M059J (cell line): ENCODE measurements at regions not wholly inside any gene's neighbourhood (a gene's known extent, or its start where the extent isn't known, plus 50 kb on each side); places are given as distances from the start of the nearest gene placed in this dataset.
A peak's percentile ranks its signal among the peaks of the same experiment; 100 is the strongest.

ENCODE experiments used
- DNase-seq: peaks from one replicate; pipeline ENCODE4 v3.0.0-alpha.2; 2012; ENCODE audit warnings: low read depth

DNA sequence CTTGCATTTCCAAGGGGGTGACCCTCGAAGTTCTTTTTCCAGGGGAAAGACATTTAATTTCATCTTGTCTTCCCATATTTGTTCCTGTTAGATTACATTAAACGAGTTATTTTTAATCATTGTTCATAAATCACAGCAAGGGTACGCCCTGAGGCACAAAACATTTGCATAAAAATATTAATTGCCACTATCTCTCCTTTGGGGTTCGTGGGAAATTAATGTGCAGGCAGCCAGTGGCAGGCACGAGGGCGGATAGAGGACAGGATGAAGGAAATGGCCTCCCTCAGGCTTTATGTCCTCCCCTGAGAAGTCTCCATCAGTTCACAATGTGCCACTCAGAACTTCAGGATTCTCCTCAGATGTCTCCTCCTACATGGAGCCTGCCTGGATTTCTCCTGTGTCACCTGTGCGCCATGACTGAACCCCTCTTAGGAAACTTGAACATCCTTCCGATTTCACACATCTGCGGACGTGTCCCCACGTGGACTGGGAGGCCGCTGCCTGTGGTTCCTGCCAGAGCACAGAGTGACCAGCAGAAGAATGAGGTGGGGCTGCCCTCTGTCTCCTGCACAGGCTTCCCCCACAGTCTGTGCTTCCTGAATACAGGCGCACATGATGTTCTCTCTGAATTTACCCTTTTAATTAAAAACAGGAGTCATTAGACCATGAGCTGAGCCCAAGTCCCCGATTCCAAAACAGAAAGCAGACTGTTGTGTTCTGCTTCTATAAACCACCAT lies 1085.9 kb downstream of the TBC1D22A start:
- DNase-seq = no peak

- no peak for DNase-seq
Measured at GRCh38 chr22:47847131-47847890, 1084.9 kb downstream of the TBC1D22A start.

DNA sequence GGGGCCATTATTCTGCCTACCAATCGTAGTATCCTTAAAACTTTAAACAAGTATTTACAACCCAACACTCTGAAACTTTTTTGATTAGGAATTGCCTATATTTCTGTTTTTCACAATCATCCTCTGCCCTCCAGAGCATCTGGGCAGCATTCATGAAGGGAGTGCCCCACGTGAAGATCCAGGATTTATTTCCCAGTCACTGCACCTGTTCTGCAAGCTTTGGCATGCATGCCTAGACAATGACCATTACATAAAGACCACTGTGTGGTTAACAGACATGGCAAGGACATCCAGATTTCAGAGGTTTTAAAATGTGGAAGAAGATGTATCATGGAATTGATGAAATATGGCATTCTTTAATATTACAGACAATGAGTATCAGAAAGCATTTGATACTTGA lies 1083.8 kb downstream of the TBC1D22A start:
- no peak for DNase-seq

DNA sequence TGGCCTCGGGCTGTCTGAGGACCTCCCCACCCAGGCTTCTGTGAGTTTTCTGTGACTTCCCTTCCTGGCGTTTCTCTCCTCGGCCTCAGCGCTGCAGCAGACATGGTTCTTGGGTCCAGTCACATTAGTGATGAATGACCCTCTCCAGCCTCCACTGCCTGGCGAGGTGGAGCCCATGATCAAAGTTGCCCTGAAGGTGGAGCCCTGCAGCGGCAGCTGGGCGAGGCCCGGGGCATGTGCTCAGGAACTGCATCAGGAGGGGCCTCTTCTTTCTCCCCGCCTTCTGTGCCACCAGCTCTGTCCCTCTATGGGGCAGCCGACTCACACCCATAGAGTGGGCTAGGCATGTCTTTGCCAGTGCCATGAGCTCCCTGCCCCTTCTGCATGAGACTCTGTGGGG lies 1079.7 kb downstream of the TBC1D22A start:
- DNase-seq = no peak

DNA sequence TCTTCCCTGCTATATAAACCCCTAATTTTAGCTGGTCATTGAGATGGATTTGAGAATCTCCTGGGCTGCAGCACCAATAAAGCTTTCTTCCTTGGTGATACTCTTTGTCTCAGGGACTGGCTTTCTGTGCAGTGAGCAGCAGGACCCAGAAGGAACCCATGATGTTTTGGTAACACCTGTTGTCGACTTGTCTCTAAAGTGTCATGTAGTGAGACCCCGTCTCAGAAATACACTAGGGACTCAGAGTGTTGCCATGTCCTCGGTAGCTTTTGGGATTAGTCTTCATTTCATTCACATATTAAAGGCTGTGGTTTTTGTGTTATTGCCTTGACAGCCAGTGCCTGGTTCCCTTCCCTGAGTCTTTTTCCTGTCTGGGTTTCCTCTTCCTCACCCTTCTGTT lies 1078.7 kb downstream of the TBC1D22A start:
- no peak for DNase-seq

DNA sequence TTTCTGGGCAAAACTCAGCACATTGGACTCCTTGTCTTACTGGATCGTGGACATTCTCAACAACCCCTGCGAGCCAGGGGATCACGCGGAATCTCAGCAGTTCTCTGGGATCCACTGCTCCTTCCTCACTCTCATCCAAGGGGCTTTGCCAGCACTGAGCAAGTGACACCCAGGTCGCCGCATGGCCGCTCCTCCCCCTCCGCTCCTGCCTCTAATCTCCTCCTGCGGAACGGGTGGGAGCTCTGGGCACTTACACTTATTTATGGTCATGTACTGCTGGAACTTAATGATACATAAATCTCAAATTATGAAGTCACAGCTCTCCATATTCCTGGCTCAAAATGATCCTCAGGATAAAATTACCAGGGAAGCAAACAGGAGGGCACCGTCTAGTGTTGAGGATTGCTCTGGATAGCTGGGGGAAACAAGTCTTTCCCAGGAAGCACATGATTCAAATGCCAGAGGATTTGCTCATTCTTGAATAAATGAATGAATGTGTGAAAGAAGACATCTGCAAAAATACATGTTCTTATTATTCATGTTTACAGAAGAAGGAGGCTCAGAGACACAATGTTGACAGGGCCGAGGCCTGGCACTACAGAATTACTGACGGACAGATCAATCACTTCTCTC lies 1077.3 kb downstream of the TBC1D22A start:
- DNase-seq = no peak

DNA sequence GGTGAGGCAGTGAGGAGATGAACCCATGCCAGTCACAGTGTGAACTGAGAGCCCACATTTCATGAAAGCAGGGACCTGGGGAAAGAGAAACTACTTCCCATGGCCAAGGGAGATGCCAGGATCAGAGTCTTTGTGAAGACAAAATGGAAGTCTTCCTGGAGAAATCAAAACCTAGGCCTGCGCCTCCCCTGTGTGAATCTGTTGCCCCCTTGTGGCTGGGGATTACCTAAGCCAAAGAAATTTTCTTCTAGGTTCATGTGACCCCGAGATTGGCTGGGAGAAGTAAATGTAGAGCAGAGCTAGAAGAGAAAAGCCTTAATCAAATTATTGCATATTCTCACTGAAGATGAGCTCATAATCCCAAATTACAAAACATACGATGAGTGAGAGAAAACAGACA lies 1075.3 kb downstream of the TBC1D22A start:
- peak; percentile 51 for DNase-seq

DNA sequence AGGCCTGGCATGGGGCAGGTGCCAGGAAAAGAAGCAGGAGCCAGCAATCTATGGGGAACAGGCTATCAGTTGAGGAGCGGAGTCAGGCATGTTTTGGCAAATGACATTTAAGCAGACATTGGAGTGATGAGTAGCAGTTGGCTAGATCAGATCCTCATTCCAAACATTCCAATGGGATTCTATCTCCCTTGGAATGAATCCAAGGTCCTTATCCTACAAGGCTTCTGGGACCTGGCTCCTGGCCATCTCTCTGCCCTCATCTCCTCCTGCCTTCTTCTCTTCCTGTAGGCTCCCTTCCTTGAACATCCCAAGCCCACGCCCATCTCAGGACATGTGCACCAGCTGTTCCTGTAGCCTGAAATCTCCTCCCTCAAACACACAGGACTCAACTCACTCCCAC lies 1074.5 kb downstream of the TBC1D22A start:
- DNase-seq = peak; percentile 65

GRCh38 chr22:47835726-47836125 lies 1073.3 kb downstream of the TBC1D22A start:
- DNase-seq = peak; percentile 95

DNA sequence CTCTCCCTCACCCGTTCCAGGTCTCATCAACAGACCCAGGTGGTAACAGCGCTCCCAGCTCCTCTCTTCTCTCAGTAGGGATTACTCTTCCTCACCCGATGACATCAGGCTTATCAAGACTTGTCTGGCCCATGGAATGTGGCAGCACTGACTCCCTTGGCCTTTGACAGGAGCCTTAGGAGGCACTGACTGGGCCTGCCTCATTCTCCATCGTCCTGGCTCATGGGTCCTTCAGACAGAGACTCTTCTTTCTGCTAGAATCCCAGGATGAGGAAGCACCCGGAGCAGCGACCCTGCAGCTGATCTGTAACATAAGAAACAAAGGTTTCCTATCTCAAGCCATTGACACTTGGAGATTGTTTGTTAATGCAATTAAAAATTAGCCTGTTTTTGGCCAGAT lies 1063.6 kb downstream of the TBC1D22A start:
- no peak for DNase-seq

GRCh38 chr22:47822422-47822821 lies 1060.0 kb downstream of the TBC1D22A start:
- no peak for DNase-seq

DNA sequence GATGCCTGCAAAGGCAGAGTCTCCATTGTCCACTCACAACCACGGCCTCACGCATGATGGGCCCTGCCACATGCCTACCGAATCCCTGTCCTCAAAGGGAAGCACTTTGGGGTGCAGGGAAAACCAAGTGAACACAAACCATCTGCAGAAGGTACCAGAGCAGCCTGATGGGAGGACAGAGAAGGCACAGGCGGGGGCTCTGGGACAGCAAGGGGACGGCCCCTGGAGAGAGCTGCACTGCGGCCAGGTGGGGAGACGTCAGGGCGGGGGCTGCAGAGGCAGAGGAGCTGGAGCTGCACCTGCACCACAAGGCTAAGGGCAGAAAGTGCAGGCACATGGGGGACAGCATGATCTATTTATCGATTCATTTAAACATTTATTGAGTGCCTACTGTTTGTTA lies 1056.0 kb downstream of the TBC1D22A start:
- no peak for DNase-seq

DNA sequence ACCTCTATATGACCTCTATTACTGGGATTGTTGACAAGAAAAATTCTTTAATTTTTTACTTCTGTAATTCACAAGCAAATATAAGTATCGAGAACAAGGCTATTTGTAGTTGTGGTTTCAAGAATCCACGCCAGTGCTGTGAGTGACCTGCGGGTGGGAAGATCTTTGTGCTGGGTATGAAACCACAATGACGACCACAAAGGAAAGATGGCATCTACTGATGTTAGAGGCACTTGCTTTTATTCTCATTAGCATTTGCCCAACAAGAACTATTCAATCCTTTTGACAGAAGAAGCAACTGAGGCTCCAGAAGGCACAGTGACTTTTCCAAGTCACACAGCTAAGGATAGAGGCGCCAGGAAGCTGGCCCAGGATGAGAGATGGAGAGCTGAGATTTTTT lies 1054.9 kb downstream of the TBC1D22A start:
- DNase-seq = no peak

DNA sequence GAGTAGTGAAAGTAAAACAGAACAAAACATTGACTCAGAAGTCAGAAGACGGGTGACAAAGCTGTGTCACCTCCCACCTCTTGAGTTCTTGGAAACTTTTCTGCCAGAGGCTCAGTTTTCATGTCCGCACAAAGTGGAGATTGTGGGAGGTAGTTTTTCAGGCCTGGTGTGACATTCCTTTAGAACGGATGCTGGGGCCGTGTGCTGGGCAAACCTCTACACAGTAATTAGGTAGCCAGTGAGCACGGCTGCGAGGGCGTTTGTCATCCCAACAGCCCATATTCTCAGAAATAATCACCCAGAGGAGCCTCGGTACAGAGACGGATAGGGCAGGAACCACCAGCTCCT lies 1054.4 kb downstream of the TBC1D22A start:
- peak; percentile 14 for DNase-seq

DNA sequence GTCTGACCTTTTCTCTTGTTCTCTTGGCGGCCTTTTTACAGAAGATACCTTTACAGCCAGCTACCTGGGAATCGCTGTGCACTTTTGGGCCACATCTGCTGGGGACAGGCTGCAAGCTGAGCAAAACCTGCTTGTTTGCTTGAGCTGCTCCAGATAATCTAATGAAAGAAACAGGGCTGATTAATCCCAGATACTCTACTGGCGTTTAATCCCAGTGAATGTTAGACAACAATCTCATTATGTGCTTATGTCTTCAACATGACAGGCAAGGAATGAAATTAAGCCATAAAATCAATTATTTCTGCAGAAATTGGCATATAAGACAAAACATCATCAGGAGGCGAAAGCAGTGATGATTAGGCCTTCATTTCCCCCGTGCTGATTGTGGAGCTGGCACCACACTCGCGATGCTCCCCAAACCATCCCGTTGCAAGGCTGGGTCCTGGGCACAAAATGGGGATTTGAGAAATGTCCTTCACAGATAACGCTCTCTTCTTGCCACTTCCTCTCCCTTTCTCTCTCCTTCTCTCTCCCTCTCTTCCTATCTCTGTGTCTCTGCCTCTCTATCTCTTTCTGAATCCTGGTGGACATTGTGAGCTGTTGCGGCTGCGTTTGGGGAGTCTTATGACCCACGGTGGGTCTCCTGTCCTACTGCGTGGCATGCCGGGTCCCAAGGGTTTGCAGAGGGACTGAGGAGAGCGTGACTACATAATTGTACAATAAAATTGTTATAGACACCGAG lies 1053.8 kb downstream of the TBC1D22A start:
- DNase-seq = no peak

- no peak for DNase-seq
Measured at GRCh38 chr22:47814474-47814873, 1052.0 kb downstream of the TBC1D22A start.

GRCh38 chr22:47813661-47814060 lies 1051.2 kb downstream of the TBC1D22A start:
- DNase-seq = no peak

GRCh38 chr22:47811971-47812370 lies 1049.5 kb downstream of the TBC1D22A start:
- no peak for DNase-seq

DNA sequence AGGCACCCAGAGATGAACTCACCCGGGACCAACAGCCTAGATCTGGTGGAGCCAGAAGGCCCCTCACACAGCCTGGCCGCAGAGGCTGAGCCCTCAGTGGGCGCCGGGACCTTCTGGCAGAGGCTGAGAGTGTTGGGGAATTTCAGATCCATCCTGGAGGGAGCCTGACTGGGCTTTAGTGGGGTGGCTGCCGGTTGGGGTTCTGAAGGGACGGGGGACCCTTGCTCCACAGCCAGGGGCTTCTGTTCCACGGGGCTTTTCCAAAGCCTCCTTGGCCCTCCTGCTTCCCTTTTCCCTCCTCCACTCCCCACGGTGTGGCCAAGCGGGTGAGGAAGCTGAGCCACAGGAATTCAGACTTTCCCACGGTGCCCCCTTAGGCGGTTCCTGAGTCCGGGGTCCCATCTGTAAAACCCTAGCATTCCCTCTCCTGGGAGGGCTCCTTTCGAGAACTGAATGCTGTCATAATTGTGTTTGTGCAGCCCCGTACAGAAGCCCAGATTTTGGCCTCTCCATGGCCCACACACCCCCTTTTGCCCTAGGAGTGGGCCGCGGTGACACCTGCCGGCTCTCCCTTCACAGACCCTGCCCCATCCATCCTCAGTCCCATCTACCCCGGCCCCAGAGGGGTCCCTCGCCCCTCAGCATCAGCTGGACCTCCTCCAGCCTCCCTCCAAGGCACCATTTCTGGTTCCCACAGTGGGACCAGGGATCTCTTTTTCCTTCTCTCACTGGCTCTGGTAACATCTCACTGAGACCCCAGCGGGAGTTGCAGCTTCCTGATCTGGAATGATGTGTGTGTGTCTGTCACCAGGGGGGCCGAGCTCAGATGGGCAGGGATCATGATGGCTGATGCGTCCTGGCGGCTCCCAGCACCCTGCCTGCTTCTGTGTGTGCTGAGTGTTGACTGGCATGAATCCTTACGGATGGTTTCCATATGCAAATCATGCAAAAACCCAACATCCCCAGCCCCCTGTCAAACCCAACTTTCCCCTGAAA lies 1048.4 kb downstream of the TBC1D22A start:
- no peak for DNase-seq

DNA sequence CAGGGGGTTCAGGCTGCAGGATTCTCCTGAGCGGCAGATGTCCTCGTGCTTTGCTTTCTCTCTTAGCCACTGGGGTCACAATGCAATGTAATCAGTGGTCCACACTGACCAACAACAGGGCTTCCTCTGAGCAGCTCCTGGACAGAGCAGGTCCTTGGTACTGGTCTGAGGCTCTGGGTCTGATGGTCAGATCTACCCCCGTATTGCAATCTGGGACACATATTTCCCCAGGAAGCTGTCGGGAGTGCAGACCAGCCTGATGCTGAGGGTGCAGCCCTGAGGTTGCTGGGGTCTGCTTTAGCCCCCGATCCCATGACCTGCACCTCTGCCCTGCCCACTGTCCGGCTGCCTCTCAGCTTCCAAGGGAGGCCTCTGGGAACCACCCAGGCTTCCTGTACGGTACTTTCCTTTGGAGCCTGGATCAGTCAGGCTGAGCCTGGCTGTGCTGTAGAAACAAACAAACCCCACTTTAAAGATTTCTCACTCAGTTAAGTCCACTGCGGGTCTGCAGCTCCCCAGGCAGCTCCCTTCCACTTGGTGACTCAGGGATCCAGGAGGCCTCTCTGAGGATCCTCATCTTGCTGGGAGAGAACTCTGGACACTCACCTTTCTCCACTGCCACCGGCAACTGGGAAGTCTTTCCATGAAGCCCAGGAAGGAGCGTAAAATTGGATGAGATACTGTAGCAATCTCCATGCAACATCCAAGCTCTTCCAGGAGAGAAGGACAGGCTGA lies 1046.6 kb downstream of the TBC1D22A start:
- no peak for DNase-seq
